ENCODE measurements at regions not wholly inside any gene's neighbourhood (a gene's known extent, or its start where the extent isn't known, plus 50 kb on each side); places are given as distances from the start of the nearest gene placed in this dataset.

DNA sequence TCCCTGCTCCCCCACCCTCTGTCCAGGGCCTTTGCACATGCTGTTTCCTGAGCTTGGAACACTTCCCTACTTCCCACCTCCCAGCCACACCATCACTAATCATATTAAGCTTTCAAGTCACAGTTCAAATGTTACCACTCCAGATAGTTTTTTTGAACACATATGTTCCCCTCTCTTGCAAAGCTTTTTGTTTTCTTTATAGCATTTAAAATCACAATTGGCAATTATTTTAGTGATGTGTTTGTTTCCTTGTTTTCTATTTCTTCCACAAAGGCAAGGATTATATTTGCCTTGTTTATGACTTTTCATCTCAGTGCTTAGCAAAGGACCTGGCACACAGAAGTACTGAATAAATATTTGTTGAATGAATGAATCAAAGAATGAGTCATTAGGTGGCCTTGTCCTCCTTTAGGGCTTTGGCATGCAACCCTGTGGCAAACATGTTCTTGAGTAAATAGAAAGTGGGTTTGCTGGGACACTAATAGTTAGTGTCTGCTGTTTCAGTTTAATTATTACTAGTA, 386.8 kb downstream of the FGF10 start:
- H3K36me3 Mint-ChIP-seq (ENCODE audit: insufficient read depth in 1 of 3, low read depth in 3 of 3) = peaks cover 0 to 3% (median 0%) of the 10 kb centered on the region in 3 experiments; a peak in 1 of 7 replicates

More for the DNA sequence above, 386.8 kb downstream of the FGF10 start:
- Histone ChIP-seq H4K20me1 (ENCODE audit: control insufficient read depth, insufficient read depth, insufficient read length) (no peaks in the 10 kb centered on the region), H4K5ac (ENCODE audit: insufficient read length, low read depth, low read length) (no peak overlapping the region), H3K79me1 (ENCODE audit: insufficient read depth, low read depth, low read length, poor library complexity, severe bottlenecking) (no peaks in the 10 kb centered on the region), H3K18ac (ENCODE audit: insufficient read length, low read depth, low read length) (no peak overlapping the region), H3K56ac (ENCODE audit: insufficient read length, low read depth, low read length) (no peak overlapping the region), H3K14ac (ENCODE audit: insufficient read depth, low read length) (no peak overlapping the region), H3K4ac (ENCODE audit: low read depth, low read length) (no peak overlapping the region), H3K9ac (ENCODE audit: extremely low read depth, insufficient read length, low read length) (no peak overlapping the region), H3K79me2 (ENCODE audit: insufficient read depth, low read length) (no peaks in the 10 kb centered on the region), H3K23ac (ENCODE audit: insufficient read length, low read depth, low read length) (no peak overlapping the region), H2BK20ac (ENCODE audit: low read depth, low read length, poor library complexity, severe bottlenecking) (no peak overlapping the region), H3K27me3 (ENCODE audit: insufficient read depth, low read length) (no peaks in the 10 kb centered on the region), H2AFZ (ENCODE audit: low read length) (no peak overlapping the region), H3T11ph (ENCODE audit: low read length) (no peak overlapping the region), H3K4me2 (ENCODE audit: insufficient read depth, insufficient read length, low read length) (no peak overlapping the region), H4K91ac (ENCODE audit: insufficient read length, low read depth, low read length) (no peak overlapping the region), H3K23me2 (ENCODE audit: insufficient read length, low read depth, low read length, poor library complexity, severe bottlenecking) (no peaks in the 10 kb centered on the region), H3K27ac (ENCODE audit: insufficient read length, low read depth, low read length) (no peak overlapping the region), H4K8ac (replicated peaks; ENCODE audit: insufficient read length, low read depth, low read length) (no peak overlapping the region), H2BK12ac (ENCODE audit: insufficient read length, low read depth, low read length) (no peak overlapping the region), H2AK5ac (ENCODE audit: insufficient read length, low read length) (no peak overlapping the region), H2BK120ac (ENCODE audit: low read depth, low read length, poor library complexity, severe bottlenecking) (no peak overlapping the region), H2BK15ac (ENCODE audit: low read depth, low read length) (no peak overlapping the region), H3K9me3 (ENCODE audit: control insufficient read depth, low read depth, low read length) (no peaks in the 10 kb centered on the region), H3K4me1 (ENCODE audit: insufficient read depth, low read length) (no peaks in the 10 kb centered on the region), H2BK5ac (ENCODE audit: insufficient read length, low read length) (no peak overlapping the region)
- no peak overlapping the region for H3K27ac Mint-ChIP-seq
- H3K27me3 Mint-ChIP-seq (ENCODE audit: low read depth) = no peaks in the 10 kb centered on the region
- TF ChIP-seq, protein P1, sequence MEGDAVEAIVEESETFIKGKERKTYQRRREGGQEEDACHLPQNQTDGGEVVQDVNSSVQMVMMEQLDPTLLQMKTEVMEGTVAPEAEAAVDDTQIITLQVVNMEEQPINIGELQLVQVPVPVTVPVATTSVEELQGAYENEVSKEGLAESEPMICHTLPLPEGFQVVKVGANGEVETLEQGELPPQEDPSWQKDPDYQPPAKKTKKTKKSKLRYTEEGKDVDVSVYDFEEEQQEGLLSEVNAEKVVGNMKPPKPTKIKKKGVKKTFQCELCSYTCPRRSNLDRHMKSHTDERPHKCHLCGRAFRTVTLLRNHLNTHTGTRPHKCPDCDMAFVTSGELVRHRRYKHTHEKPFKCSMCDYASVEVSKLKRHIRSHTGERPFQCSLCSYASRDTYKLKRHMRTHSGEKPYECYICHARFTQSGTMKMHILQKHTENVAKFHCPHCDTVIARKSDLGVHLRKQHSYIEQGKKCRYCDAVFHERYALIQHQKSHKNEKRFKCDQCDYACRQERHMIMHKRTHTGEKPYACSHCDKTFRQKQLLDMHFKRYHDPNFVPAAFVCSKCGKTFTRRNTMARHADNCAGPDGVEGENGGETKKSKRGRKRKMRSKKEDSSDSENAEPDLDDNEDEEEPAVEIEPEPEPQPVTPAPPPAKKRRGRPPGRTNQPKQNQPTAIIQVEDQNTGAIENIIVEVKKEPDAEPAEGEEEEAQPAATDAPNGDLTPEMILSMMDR (conservative IDR thresholded peaks at IDR 0.05) = no peak
- peaks cover 6% of the 10 kb centered on the region in 2 experiments for H3K4me1 Mint-ChIP-seq
- H3K4me3 Mint-ChIP-seq = no peak overlapping the region
- no peak for DNase-seq
- peaks cover 3 to 5% of the 10 kb centered on the region in 2 experiments; a peak in 3 of 5 replicates for H3K9me3 Mint-ChIP-seq

All from H9 (cell line).